ENCODE measurements at regions not wholly inside any gene's neighbourhood (a gene's known extent, or its start where the extent isn't known, plus 50 kb on each side); places are given as distances from the start of the nearest gene placed in this dataset.

DNA sequence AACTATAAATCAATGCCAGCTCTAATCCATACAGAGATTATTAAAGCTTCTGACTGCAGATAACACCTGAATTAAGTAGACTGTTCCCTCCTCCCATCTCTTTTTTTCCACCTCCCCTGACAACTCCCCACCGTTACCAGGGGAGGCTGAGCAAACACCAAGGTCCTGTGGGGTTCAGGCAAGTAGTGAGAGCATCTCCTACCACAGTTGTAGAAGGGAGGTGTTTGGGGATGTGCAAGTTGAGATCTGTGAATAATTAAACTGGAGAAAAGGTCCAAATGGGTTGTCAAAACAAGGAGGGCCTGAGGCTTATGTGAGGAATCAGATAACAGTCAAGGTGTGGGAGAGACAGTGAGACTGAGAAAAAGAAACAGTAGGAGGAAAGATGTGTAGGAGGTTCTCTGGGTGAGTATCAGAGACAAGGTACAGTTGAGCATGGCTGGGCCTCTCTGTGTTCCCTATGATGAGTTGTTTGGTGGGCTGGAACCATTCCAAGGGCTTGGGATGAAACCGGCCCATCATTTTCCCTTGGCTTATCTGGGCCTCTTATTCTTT is 194.6 kb downstream of the CYRIA start (continued):
- TF ChIP-seq KDM4A (IDR thresholded peaks at IDR 0.05; ENCODE audit: low read depth, low read length, severe bottlenecking) (no peak), CTBP2 (IDR thresholded peaks at IDR 0.05; ENCODE audit: borderline replicate concordance, insufficient read depth, insufficient read length, low read length) (no peak), NRF1 (IDR thresholded peaks at IDR 0.05; ENCODE audit: low read depth, low read length) (no peak), JUN (IDR thresholded peaks at IDR 0.05; ENCODE audit: low read depth, low read length) (no peak), GABPA (IDR thresholded peaks at IDR 0.05; ENCODE audit: borderline replicate concordance, insufficient read depth, low read length) (no peak)
- TF ChIP-seq, protein P1, sequence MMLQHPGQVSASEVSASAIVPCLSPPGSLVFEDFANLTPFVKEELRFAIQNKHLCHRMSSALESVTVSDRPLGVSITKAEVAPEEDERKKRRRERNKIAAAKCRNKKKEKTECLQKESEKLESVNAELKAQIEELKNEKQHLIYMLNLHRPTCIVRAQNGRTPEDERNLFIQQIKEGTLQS (IDR thresholded peaks at IDR 0.05; ENCODE audit: insufficient read depth, low read depth, low read length) = no peak

Measured in H1 (cell line).